ENCODE measurements at regions not wholly inside any gene's neighbourhood (a gene's known extent, or its start where the extent isn't known, plus 50 kb on each side); places are given as distances from the start of the nearest gene placed in this dataset.

DNA sequence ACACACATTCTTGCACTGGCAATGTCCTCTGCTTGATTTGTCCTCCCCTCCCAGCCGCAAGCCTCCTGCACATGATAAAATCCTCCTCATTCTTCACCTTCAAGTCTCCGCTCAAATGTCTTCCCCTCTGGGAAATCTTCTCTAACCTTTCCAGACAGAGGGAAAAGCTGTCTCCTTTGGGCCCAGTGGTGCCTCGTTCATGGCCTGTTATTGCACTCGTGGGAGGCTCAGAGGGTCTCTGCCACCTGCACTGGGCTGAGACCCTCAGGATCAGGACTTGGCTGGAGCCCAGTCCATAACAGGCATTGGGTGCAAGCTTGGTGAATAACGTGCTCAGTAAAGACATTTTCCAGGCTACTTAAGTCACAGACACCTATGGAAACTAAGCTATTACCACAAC lies 68.6 kb downstream of the PTGR3 start:
- no peaks in the 10 kb centered on the region for H3K4me1 ChIP-seq (ENCODE audit: insufficient read depth)
- H3K9me2 ChIP-seq (replicated peaks; ENCODE audit: insufficient read depth): no peaks in the 10 kb centered on the region
- H3K79me2 ChIP-seq: no peaks in the 10 kb centered on the region
- no peaks in the 10 kb centered on the region for H3K36me3 ChIP-seq (replicated peaks; ENCODE audit: insufficient read depth, low read depth)
- no peak overlapping the region for H3K4me3 ChIP-seq
- no peak overlapping the region for H3K27ac ChIP-seq
- no peaks in the 10 kb centered on the region for H4K20me1 ChIP-seq (ENCODE audit: insufficient read depth, poor library complexity, severe bottlenecking)
- no peaks in the 10 kb centered on the region for H3K9me3 ChIP-seq (ENCODE audit: low read depth)
- no peak overlapping the region for H3K4me2 ChIP-seq
- TF ChIP-seq EZH2phosphoT487 (IDR thresholded peaks at IDR 0.05; ENCODE audit: low read depth, severe bottlenecking, unreplicated experiment) (no peak), EZH2 (IDR thresholded peaks at IDR 0.05; ENCODE audit: borderline replicate concordance) (no peak)
- TF ChIP-seq, protein P1, sequence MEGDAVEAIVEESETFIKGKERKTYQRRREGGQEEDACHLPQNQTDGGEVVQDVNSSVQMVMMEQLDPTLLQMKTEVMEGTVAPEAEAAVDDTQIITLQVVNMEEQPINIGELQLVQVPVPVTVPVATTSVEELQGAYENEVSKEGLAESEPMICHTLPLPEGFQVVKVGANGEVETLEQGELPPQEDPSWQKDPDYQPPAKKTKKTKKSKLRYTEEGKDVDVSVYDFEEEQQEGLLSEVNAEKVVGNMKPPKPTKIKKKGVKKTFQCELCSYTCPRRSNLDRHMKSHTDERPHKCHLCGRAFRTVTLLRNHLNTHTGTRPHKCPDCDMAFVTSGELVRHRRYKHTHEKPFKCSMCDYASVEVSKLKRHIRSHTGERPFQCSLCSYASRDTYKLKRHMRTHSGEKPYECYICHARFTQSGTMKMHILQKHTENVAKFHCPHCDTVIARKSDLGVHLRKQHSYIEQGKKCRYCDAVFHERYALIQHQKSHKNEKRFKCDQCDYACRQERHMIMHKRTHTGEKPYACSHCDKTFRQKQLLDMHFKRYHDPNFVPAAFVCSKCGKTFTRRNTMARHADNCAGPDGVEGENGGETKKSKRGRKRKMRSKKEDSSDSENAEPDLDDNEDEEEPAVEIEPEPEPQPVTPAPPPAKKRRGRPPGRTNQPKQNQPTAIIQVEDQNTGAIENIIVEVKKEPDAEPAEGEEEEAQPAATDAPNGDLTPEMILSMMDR (IDR thresholded peaks at IDR 0.05; ENCODE audit: poor library complexity): no peak
- H2AFZ ChIP-seq: no peak overlapping the region
- no peaks in the 10 kb centered on the region for H3K27me3 ChIP-seq
- 81% methylated on average over 5 of the region's 5 CpGs for WGBS (ENCODE audit: low lambda C conversion rate, missing lambda C conversion rate)
- no peak for DNase-seq (ENCODE audit: low spot score)

DNA sequence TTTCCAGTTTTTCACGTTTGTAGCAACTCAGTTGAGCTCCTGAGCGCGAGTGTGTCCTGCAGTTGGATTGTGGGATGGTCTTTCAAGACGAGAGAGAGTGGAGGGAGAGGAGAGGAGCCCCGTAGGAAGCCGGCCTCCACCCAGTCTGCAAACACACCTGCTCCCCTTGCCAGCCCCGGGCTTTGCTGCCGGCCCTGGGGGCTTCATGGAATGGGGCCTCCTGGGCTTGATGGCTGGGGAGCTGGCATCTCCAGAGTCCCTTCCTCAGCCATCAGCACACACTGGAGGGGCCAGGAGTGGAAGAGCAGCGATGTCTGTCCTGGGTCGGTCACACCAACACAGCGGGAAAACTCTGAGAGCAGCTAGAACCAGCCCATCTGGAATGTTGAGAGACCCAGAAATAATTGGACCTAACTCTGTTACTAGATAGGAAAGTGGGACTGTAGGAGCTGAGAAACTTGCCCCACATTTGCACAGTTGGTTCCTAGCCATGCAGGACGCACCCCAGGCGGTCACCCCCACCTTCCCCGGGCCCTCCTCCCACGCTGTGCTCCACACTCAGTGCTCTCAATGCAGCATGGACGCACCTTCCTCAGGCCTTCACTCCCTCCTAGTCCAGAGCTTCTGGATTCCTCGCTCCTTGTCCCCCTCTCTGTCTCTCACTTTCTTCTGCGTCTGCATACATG lies 69.6 kb downstream of the PTGR3 start:
- H4K20me1 ChIP-seq (ENCODE audit: insufficient read depth, poor library complexity, severe bottlenecking): no peaks in the 10 kb centered on the region
- no peak overlapping the region for H2AFZ ChIP-seq
- H3K9me2 ChIP-seq (replicated peaks; ENCODE audit: insufficient read depth): no peaks in the 10 kb centered on the region
- no peaks in the 10 kb centered on the region for H3K9me3 ChIP-seq (ENCODE audit: low read depth)
- H3K4me2 ChIP-seq: no peak overlapping the region
- 89% methylated on average over 18 of the region's 18 CpGs for WGBS (ENCODE audit: low lambda C conversion rate, missing lambda C conversion rate)
- no peak for DNase-seq (ENCODE audit: low spot score)
- no peaks in the 10 kb centered on the region for H3K4me1 ChIP-seq (ENCODE audit: insufficient read depth)
- no peaks in the 10 kb centered on the region for H3K79me2 ChIP-seq
- no peak overlapping the region for H3K27ac ChIP-seq
- H3K4me3 ChIP-seq: no peak overlapping the region
- no peak for TF ChIP-seq EZH2phosphoT487 (IDR thresholded peaks at IDR 0.05; ENCODE audit: low read depth, severe bottlenecking, unreplicated experiment)
- TF ChIP-seq, protein P1 (IDR thresholded peaks at IDR 0.05; ENCODE audit: poor library complexity): no peak
- no peak for TF ChIP-seq EZH2 (IDR thresholded peaks at IDR 0.05; ENCODE audit: borderline replicate concordance)
- H3K36me3 ChIP-seq (replicated peaks; ENCODE audit: insufficient read depth, low read depth): no peaks in the 10 kb centered on the region
- H3K27me3 ChIP-seq: no peaks in the 10 kb centered on the region

DNA sequence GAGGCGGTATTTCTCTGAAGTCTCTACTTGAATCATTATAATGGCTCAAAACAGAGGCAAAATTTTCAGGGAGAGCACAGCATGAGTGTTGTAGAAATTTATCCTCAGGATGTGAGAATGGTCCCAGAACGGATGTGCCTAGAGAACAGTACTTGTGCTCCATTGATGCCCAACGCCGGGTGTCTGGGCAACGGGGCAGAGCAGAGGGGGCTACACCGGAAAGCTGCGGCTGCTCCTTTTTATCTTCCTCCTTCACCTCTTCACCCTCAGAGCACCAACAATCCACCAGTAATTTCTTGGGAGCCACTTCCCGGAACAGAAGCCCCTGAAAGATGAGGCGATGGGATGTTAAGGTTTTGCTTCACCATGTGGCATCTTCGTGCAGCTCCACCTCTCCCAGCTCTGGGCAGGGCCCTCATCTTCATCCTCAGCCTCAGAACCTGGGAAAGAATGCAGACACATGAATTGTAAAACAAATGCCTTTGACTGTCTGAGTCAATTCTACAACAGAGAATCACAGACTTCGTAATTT lies 71.5 kb downstream of the PTGR3 start:
- Histone ChIP-seq H3K9me3 (ENCODE audit: low read depth) (no peaks in the 10 kb centered on the region), H3K9me2 (replicated peaks; ENCODE audit: insufficient read depth) (no peaks in the 10 kb centered on the region), H3K4me1 (ENCODE audit: insufficient read depth) (no peaks in the 10 kb centered on the region), H3K36me3 (replicated peaks; ENCODE audit: insufficient read depth, low read depth) (no peaks in the 10 kb centered on the region), H3K27me3 (no peaks in the 10 kb centered on the region), H2AFZ (no peak overlapping the region), H3K27ac (no peak overlapping the region), H3K4me2 (no peak overlapping the region), H3K79me2 (no peaks in the 10 kb centered on the region), H4K20me1 (ENCODE audit: insufficient read depth, poor library complexity, severe bottlenecking) (no peaks in the 10 kb centered on the region), H3K4me3 (no peak overlapping the region)
- TF ChIP-seq, protein P1 (IDR thresholded peaks at IDR 0.05; ENCODE audit: poor library complexity): no peak
- TF ChIP-seq EZH2 (IDR thresholded peaks at IDR 0.05; ENCODE audit: borderline replicate concordance): no peak
- no peak for TF ChIP-seq EZH2phosphoT487 (IDR thresholded peaks at IDR 0.05; ENCODE audit: low read depth, severe bottlenecking, unreplicated experiment)
- 97% methylated on average over 11 of the region's 11 CpGs for WGBS (ENCODE audit: low lambda C conversion rate, missing lambda C conversion rate)
- DNase-seq (ENCODE audit: low spot score): no peak

All from hepatocyte (in vitro differentiated cells).